Tibial artery (tissue), 4 donors: ENCODE measurements at regions not wholly inside any gene's neighbourhood (a gene's known extent, or its start where the extent isn't known, plus 50 kb on each side); places are given as distances from the start of the nearest gene placed in this dataset.

Experiments
- DNase-seq, 2 donors: peaks; one replicate each; pipeline ENCODE4 v3.0.0-alpha.2; 2019
- H3K27ac ChIP-seq, 2 donors: fragments of 200-600 bp; sonication (generic) in 1 of 2; 1 replicate in 1 of 2; 2 replicates in 1 of 2; pipeline ENCODE4 v1.5.1; 2018 to 2019; ENCODE audit warnings: mild to moderate bottlenecking in 1 of 2
- H3K27me3 ChIP-seq, 2 donors: fragments of 200-600 bp; sonication (generic) in 1 of 2; one replicate each; pipeline versions ENCODE4 v1.5.1 to v1.6.0; 2016 to 2019
- H3K36me3 ChIP-seq, 3 donors: fragments of 200-600 bp; sonication (generic) in 2 of 3; one replicate each; pipeline ENCODE4 v1.5.1; 2016 to 2019; ENCODE audit warnings: mild to moderate bottlenecking in 2 of 3
- H3K4me1 ChIP-seq, 4 donors: fragments of 200-600 bp; sonication (generic) in 2 of 4; 1 replicate in 3 of 4; 2 replicates in 1 of 4; pipeline ENCODE4 v1.5.1; 2016 to 2019
- H3K4me3 ChIP-seq, 2 donors: fragments of 200-600 bp; sonication (generic) in 1 of 2; 1 replicate in 1 of 2; 2 replicates in 1 of 2; pipeline ENCODE4 v1.5.1; 2018 to 2019; ENCODE audit warnings: mild to moderate bottlenecking in 2 of 2
- H3K9me3 ChIP-seq, 3 donors: fragments of 200-600 bp; sonication (generic) in 1 of 3; one replicate each; pipeline ENCODE4 v1.5.1; 2016 to 2019
- CTCF ChIP-seq, 2 experiments: fragments of 200-600 bp in 1 of 2; fragments of 450-650 bp in 1 of 2; IDR thresholded peaks; one replicate each; pipeline ENCODE4 v1.5.1; 2017 to 2019; ENCODE audit warnings: antibody characterized with exemption in 2 of 2, mild to moderate bottlenecking in 1 of 2, moderate library complexity in 1 of 2
- intact Hi-C: fragments of 100-400 bp; cut with DNase I; formaldehyde crosslinking; loops from one replicate; pipeline ENCODE4 v1.15.0; 2023; ENCODE audit warnings: low total_unique reads

GRCh38 chr9:73714294-73714693 lies 562.6 kb downstream of the ANXA1 start:
- Histone ChIP-seq H3K27ac (no peak overlapping the region), H3K9me3 (no peaks in the 10 kb centered on the region), H3K4me3 (no peak overlapping the region), H3K36me3 (no peaks in the 10 kb centered on the region), H3K27me3 (no peaks in the 10 kb centered on the region), H3K4me1 (no peaks in the 10 kb centered on the region)
- DNase-seq, result no peak
- TF ChIP-seq CTCF (IDR thresholded peaks at IDR 0.05), result no peak
- intact Hi-C loops, result no loop called here

GRCh38 chr9:73715591-73715990 lies 563.9 kb downstream of the ANXA1 start:
- no peaks in the 10 kb centered on the region for H3K4me1 ChIP-seq
- no peaks in the 10 kb centered on the region for H3K27me3 ChIP-seq
- H3K9me3 ChIP-seq, result no peaks in the 10 kb centered on the region
- intact Hi-C loops, result no loop called here
- no peak overlapping the region for H3K27ac ChIP-seq
- DNase-seq, result no peak
- no peak overlapping the region for H3K4me3 ChIP-seq
- no peak for TF ChIP-seq CTCF (IDR thresholded peaks at IDR 0.05)
- no peaks in the 10 kb centered on the region for H3K36me3 ChIP-seq

- Histone ChIP-seq H3K27ac (no peak overlapping the region), H3K9me3 (no peaks in the 10 kb centered on the region), H3K4me3 (no peak overlapping the region), H3K4me1 (no peaks in the 10 kb centered on the region), H3K27me3 (no peaks in the 10 kb centered on the region), H3K36me3 (no peaks in the 10 kb centered on the region)
- intact Hi-C loops, result no loop called here
- no peak for TF ChIP-seq CTCF (IDR thresholded peaks at IDR 0.05)
- no peak for DNase-seq
Measured at GRCh38 chr9:73719660-73720059, 568.0 kb downstream of the ANXA1 start.

GRCh38 chr9:73720601-73721000 lies 568.9 kb downstream of the ANXA1 start:
- H3K36me3 ChIP-seq, result no peaks in the 10 kb centered on the region
- DNase-seq, result no peak
- no peaks in the 10 kb centered on the region for H3K27me3 ChIP-seq
- TF ChIP-seq CTCF (IDR thresholded peaks at IDR 0.05), result no peak
- no peak overlapping the region for H3K4me3 ChIP-seq
- H3K9me3 ChIP-seq, result no peaks in the 10 kb centered on the region
- no peaks in the 10 kb centered on the region for H3K4me1 ChIP-seq
- intact Hi-C loops, result no loop called here
- H3K27ac ChIP-seq, result no peak overlapping the region

GRCh38 chr9:73736270-73736669 lies 584.6 kb downstream of the ANXA1 start:
- intact Hi-C loops, result no loop called here
- no peak overlapping the region for H3K4me3 ChIP-seq
- DNase-seq, result no peak
- no peak overlapping the region for H3K27ac ChIP-seq
- H3K27me3 ChIP-seq, result no peaks in the 10 kb centered on the region
- H3K9me3 ChIP-seq, result no peaks in the 10 kb centered on the region
- H3K36me3 ChIP-seq, result no peaks in the 10 kb centered on the region
- no peaks in the 10 kb centered on the region for H3K4me1 ChIP-seq
- no peak for TF ChIP-seq CTCF (IDR thresholded peaks at IDR 0.05)
